ENCODE measurements at regions not wholly inside any gene's neighbourhood (a gene's known extent, or its start where the extent isn't known, plus 50 kb on each side); places are given as distances from the start of the nearest gene placed in this dataset.
A peak's percentile ranks its signal among the peaks of the same experiment; 100 is the strongest.

DNA sequence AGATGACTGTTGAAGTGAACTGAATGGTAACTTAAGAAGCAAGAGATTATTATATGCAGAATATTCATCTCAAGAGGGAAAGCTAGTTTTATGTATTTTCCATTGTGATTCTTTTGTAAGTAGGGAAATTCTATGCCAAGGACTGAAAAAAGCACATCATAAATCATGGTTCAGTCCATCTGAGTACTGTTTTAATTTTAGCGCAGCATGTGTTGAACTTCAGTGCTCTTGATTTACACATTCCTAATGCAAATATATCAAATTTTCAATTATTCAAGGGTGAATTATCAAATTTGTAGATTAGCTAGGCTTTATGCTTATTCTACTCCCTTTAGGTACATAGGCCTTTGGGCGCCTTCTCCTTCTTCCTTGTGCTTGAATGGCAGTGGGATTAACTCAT lies 50.3 kb upstream of the TCF12 start:
- no peak for DNase-seq

DNA sequence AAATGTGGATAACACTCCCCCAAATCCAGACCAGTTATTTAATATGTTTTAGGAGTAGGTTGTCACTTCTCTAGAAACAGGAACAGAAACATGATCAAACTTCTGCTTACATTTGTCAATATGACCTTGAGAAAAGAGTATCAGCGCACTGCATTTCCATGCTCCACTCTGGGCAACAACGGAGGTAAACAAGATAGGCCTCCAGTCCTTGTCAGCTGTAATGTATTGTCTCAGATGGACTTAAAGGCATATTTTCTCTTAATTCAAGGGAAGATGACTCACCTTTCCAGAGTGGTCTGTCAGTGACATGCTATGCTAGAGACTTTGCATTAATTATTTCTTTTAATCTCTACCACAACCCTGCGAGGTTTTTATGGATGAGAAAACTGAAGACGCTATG lies 51.6 kb upstream of the TCF12 start:
- no peak for DNase-seq

DNA sequence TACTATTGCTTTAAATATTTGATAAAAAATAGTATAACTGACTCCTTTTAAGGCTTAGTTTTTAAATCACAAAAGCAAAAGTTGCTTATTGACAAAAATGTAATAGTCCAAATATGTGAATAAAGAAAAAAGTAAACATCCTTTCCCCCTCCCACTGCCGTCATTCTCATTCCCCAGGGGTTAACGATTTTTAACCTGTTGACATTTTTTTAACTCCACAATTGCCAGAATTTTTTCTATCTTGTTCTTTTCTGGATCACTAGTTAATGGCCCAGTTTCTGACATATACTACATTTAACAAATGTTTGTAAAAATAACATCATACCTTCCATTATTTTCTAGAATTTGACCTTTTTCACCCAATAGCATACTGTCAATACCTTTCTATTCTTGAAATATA lies 60.6 kb upstream of the TCF12 start:
- no peak for DNase-seq

- no peak for DNase-seq
Observed at GRCh38 chr15:56856934-56857333, 61.5 kb upstream of the TCF12 start.

DNA sequence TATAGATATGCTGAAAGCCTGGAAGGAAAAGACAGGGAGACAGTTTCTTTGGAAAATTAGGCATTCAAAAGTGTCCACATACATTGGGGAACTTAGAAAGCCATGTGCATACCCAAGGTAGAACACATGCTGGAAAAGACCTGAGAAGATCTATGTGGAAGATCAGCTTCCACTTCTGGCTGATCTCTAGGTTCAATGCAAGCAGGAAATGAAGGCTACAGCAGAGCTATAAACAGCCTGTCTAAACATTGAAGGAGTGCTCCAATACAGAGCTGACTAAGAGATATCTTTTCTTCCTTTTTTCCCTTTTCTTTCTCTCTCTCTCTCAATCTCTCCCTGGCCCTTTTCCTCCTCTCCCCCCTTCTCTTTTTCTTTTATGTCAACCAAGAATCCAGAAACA lies 73.6 kb upstream of the TCF12 start:
- DNase-seq = no peak

DNA sequence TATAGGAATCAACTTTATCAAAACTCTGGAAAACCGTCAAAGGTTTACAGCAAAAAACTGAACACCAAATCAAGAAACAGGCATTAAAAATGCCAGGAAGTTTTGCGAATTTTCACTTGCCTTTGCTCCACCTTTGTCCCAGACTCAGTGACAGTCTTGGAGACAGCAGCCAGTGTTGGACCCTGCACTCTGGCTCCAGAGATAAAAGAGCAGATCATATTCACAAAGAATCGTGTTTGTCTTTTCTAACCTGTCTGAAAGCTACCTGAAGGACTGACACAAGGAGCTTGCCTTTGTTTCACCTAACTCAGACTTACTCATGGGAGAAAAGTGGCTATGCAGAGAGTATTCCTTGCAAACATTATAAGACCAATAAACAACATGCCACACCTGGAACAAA lies 74.0 kb upstream of the TCF12 start:
- DNase-seq = no peak

- DNase-seq = no peak
Observed at GRCh38 chr15:56839641-56840040, 78.8 kb upstream of the TCF12 start.

DNA sequence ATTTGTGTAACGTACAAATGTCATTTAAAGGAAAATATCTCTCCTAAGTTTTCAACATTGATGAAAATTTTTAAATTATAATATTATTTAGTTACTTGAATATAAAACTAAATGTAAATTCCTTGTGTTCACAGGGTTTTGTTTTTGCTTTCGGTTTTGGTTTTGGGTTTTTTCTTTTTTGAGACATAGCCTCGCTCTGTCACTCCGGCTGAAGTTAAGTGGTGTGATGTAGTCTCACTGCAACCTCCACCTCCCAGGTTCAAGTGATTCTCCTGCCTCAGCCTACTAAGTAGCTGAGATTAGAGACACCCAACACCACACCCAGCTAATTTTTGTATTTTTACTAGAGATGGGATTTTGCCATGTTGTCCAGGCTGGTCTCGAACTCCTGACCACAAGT lies 79.3 kb upstream of the TCF12 start:
- no peak for DNase-seq

- no peak for DNase-seq
Observed at GRCh38 chr15:56838085-56838484, 80.4 kb upstream of the TCF12 start.

DNA sequence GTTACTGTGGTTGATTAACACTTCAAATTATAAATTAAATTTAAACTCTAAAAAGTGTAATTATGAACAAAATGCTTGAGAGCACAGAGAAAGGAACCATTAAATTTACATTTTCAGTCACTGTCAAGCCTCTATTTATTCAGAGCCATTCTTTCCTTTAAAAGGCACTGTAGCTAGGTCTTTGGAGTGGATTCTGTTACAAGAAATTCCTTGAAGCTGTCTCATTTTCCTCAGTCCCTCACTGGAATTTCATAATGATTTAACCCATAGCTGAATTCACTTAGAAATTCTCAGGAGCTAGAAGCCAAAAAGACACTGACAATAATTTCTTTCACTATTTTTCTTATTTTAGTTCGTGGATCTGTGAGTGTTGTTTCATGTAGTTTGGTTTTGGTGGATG lies 81.2 kb upstream of the TCF12 start:
- DNase-seq = no peak

DNA sequence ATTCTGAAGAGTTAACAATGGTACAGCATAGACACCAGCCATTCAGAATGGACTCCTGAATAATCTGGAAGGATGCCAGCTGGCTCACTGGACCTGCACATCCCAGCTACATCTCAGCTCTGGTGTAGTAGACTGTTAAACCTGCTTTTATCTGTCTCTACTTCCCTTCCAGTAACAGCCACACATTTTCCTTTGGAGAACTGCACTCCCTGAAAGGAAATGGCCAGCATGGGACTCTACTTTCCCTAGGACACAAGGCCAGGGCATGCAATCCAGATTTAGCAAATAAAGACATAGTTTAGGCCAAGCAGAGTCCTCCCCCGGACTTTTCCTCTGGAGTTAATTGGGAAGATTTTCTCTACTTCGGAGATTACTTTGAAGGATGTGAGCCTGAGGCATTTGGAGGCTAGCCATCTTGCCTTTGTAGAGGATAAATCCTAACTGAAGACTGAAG lies 82.7 kb upstream of the TCF12 start:
- no peak for DNase-seq

- DNase-seq = no peak
Observed at GRCh38 chr15:56832125-56832524, 86.3 kb upstream of the TCF12 start.

DNA sequence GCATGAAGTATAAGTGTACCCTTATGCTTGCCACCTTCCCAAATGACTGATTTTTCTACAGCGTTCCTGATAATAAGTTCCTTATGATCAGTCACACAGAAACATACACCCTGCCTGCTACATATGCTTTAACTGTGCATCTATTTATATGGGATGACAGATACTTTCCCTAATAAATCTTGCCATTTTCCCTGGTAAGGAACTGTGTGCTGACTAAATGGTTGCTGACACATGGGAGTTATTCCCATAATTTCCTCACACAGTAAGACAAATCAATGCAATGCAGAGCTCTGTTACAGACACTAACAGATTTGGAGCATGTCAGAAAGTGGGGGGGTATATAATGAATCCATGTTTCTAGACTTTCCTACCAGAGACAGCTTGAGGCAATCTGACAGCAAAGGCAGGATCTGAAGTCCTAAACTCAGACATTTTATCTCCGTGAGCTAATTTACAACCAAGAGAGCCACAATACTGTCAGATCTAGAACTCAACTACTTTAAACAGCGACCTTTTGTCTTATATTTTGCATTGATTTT lies 86.9 kb upstream of the TCF12 start:
- no peak for DNase-seq

- DNase-seq = no peak
Observed at GRCh38 chr15:56824175-56824574, 90.9 kb upstream of the ZNF280D start.

GRCh38 chr15:56821721-56822425 lies 88.6 kb upstream of the ZNF280D start:
- DNase-seq = peak; percentile 39 to 47

DNA sequence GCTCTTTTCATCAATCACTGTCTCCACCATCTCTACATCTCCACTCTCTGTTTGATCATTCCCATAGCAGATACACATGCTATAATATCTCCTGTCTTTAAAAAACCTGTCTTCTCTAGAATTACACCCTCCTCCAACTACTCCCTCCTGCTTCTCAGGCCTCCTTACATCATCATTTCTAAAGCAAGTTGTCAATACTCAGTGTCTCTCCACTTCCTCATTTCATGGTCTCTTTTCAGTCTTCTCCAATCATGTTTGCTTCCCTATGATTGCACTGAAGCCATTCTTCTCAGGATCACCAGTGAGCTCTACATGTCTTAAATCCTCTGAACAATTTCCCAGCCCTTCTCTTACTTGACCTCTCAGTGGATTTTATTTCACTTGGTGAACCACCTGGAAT lies 87.0 kb upstream of the ZNF280D start:
- DNase-seq = no peak

GRCh38 chr15:56817321-56818080 lies 84.2 kb upstream of the ZNF280D start:
- no peak for DNase-seq

DNA sequence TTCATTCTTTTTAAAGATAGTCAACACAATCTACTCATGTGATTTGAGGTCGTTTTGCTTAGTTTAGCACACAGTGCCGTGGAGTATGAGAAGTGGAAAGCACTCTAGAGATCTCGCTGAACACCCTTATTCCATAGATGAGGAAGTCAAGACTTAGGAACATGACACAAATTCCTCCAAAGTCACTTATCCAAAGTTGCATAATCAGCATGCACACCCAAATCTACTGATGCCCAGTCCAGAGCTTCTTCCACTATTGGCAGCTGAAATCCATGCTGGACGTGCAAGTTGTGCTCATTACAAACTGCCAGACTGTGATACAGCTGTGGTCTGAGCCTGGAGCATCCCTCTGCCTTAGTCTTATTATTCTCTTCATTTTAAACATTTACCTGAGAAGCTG lies 83.5 kb upstream of the ZNF280D start:
- DNase-seq = no peak

DNA sequence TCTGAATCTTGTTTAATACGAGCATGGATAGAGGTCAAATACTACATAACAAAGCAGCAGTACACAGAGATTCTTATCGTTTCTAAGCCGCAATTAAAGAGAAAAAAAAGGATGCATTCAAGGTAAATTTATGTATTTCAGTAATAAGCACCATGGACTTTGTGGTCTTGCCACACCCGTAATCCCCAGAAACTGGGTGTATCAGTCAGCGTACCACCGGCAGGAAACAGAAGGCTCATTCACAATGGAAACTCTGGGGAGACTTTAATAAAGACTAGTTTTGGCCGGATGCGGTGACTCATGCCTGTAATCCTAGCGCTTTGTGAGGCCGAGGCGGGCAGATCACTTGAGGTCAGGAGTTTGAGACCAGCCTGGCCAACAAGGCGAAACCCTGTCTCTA lies 81.9 kb upstream of the ZNF280D start:
- no peak for DNase-seq

DNA sequence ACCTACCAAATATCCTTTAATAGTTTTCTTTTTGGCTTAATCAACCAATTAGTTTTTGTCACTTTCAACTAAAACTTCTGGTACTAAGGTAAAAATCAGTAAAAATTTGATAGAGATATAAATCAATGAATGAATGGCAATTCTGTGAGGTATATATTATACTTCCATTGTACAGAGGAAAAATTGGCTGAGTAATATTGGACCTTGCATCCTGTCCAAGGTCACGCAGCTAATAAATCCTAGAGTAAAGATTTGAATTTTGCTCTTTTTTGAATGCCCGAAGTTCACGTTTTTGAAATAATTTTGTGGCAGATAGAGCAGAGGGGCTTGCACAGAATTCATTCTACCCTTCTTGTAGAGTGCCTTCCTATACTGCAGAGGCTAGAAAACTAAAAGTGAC lies 81.1 kb upstream of the ZNF280D start:
- DNase-seq = no peak

DNA sequence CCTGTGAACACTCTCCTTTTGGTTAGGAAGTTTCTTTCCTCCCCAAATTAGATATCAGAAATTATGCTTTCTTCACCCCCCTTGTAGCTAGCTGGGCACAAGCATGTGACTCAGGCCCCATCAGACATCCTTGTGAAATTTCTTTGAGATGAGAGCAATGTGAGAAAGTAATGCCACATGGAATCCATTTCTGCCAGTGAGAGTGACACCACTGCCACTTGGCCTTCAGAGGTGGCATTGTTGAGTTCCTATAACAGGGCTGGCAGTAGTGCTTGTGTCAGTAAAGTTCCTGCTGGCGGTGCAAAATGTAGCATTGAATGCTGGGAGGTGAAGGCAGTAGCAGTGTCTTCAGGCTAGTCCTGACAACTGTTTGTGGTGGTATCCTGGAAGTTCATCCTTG lies 80.7 kb upstream of the ZNF280D start:
- no peak for DNase-seq

DNA sequence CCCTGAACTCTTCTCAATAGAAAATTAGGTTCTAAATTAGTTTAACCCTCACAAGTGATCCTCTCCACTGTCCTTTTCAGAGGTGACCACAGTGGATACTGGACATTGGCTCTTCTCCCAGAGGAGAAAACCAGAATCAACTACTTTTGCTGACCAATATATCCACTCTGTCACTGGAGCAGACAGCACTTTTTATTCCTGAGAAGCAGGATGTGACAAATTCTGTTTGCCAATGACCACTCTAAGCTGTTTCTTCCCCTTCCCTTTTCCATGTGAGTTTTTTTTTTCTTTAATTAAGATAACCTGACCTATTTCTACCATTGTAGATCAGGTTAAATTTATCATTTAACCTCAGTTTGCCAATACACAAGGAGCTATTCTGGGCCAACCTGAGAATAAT lies 79.7 kb upstream of the ZNF280D start:
- DNase-seq = no peak

DNA sequence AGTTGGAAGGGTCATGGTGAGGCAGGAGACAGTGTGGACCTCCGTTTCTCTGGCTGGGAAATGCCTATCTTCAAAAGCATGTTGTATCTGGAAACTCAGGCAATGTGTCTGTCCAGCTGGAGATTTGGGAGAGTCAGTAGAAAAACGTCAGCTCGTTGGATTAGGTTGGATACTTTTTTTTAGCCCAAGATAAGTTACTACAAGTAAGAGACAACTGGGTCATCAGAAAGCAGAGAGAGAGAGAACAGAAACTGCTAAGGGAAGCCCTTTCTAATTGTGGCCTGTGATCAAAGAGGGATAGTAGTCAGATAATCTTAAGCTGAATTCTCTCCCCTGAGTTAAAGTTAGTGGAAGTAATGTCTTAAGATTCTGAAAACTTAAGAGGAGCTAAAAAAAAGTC lies 78.9 kb upstream of the ZNF280D start:
- DNase-seq = no peak

GRCh38 chr15:56811586-56811985 lies 78.3 kb upstream of the ZNF280D start:
- no peak for DNase-seq

DNA sequence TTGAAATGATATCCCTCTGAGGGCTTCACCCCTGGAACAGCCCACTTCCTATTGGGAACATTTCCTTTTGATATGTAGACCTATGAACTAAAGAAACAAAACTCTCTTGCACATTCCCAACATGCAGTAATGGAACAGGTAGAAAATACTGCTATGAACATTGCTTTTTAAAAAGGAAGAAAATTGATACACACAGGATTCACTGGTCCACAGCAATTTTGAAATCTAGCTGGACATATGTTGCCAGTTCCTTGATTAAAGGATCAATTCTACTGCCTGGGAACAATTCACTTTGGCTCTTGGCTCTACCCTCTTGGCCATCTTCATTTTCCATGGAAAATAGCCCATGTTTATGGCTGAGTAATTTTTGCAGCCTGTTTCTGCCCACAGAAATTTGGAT lies 74.9 kb upstream of the ZNF280D start:
- DNase-seq = no peak

All from stimulated activated CD4-positive, alpha-beta T cell treated with anti-CD3 and anti-CD28 coated beads, Interleukin-2, amount 100 ng/mL, for 24 hours (primary cell).